HG03457 (cell line): ENCODE measurements at regions not wholly inside any gene's neighbourhood (a gene's known extent, or its start where the extent isn't known, plus 50 kb on each side); places are given as distances from the start of the nearest gene placed in this dataset.

Experiments
- ATAC-seq: cut with Tn5 transposase; IDR thresholded peaks from one replicate; pipeline ENCODE4 v1.9.1; 2021; ENCODE audit warnings: moderate number of reproducible peaks; ENCODE audit not compliant: unreplicated experiment

DNA sequence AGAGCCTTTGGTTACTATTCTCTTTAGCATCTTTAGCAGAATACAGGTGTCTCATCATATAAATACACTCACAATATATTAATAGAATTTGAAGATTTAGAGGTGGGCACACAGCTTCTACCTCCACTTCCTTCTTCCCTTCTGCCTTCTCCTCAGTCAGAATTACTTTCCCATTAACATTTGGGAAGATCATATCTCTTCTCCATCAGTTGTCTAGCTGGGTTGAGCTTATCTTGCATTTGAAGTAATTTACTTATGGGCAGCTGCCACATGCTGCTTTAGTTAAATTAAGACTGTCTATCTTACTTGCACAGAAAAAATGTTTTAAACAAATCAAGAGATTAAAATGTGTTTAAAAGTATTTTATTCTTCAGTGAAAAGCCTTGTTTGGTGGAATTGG lies 110.1 kb upstream of the ASIC2 start:
- no peak for ATAC-seq

DNA sequence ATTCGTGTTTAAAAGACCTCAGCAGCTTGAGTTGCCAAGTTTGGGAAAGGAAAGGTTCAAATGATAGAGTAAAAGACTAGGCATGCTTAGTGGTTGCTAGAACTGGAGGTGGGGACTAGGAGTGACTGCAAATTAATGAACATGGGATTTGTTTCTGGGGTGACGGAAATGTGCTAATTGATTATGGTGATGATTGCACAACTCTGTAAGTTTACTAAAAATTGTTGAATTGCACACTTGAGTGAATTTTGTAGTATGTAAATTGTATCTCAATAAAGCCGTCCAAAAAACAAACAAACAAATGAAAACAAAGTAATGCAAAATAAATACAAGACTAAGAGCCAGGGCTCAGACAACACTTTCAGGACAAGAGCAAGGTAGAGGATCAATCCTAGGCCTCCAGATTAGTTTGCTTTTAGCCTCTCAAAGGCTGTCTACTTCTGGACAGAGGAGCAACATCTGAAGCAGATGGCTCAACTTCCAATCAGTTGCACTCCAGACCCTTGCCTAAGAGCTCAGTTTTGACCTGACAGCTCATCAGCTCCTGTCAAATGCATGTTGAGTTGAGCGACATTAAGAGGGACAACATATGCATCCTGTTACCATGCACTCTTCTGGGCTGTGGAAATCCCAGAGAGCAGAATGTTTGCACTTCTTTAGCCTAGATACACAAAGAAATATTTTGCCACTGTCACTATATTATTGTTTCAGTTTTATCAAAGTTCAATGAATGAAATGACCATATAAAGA lies 111.2 kb upstream of the ASIC2 start:
- ATAC-seq, result no peak

- no peak for ATAC-seq
These were observed 123.0 kb upstream of the ASIC2 start for GRCh38 chr17:33416131-33416530.

DNA sequence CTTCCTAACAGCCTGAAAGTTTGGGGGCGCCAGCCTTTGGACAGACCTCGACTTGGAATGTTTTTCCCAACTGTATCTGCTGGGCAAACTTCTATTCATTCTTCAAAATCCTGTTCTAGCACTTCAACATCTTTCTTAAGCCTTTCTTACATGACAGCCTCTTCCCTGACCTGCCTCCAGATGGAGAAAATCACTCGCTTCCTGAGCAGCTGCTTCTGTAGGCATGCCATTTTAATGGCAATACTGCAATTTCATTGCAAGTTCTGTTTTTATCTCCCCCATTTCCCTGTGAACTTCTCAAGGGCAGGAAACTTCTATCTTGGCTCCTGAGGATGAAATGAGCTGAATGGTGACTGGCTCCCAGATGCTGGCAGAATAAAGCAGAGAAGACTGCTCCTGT lies 128.8 kb upstream of the ASIC2 start:
- ATAC-seq, result no peak

- no peak for ATAC-seq
These were observed 140.5 kb upstream of the ASIC2 start for GRCh38 chr17:33433581-33433980.

DNA sequence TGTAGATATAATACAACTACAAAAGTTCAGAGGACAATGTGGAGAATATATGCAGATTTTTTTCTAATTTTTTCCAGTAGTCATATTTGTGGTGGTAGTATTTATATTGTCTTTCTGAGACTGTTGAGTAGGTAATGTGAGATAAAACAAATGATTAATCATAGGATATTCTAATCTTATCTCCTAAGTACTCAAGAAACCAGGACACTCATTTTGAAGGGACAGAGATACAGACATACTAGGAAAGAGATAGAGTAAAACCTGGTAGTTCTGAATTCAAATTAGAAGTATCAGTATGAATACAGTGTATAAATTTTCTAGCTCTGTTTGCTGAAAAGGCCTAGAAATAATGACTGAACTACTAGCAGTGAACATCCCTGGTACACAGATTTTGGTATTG lies 141.7 kb upstream of the ASIC2 start:
- no peak for ATAC-seq

- ATAC-seq, result no peak
These were observed 142.7 kb upstream of the ASIC2 start for GRCh38 chr17:33435721-33436301.

DNA sequence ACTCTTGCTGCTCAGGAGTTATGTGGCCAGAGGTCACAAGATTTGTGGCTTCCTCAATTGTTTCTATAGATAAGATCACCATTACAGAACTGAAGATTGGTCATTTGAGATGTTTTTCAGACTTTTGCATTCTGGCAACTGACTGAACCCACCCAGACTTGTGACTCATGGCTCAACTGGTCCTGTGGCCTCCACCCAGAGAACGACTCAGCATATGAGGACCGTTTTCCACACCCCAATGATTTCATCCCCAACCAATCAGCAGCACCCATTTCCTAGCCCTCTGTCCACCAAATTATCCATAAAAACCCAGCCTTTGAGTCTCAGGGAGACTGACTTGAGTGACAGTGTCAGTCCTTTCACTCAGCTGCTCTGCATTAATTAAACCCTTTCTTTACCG lies 143.2 kb upstream of the ASIC2 start:
- no peak for ATAC-seq

- no peak for ATAC-seq
These were observed 145.0 kb upstream of the ASIC2 start for GRCh38 chr17:33438139-33438538.

DNA sequence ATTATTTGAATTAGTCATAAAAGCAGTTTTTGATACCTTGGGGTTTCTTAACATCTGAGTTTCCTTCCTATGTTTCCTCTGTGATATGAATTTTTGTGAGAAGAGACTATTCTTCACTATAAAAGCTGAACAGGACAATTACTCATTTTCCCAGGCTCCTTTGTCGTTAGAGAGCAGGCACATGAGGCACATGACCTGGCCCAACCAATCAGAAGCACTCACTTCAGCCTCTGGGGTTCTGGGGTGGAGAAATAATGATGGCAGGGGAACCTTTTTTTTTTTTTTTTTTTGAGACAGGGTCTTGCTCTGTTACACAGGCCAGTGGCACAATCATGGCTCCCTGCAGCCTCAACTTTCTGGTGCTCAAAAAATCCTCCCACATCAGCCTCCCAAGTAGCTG lies 145.5 kb upstream of the ASIC2 start:
- ATAC-seq, result no peak

DNA sequence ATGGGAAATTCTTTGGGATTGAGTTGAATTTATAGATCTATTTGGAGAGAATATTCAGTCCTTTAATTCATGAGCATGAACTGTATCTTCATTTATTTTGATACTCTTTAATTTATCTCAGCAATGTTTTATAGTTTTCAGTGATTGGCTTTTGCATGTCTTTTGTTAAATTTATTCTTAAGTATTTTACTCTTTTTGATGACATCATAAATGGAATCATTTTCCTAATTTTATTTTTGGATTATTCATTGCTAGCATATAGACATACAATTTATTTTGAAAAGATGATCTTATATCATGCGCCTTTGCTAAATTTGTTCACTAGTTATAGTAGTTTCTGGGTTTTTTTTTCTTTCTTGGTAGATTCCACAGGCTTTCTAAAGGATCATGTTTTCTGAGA lies 149.2 kb upstream of the ASIC2 start:
- ATAC-seq, result no peak

- ATAC-seq, result no peak
These were observed 151.6 kb upstream of the ASIC2 start for GRCh38 chr17:33444731-33445130.

GRCh38 chr17:33447090-33447489 lies 154.0 kb upstream of the ASIC2 start:
- no peak for ATAC-seq

GRCh38 chr17:33451221-33451620 lies 158.1 kb upstream of the ASIC2 start:
- ATAC-seq, result no peak

DNA sequence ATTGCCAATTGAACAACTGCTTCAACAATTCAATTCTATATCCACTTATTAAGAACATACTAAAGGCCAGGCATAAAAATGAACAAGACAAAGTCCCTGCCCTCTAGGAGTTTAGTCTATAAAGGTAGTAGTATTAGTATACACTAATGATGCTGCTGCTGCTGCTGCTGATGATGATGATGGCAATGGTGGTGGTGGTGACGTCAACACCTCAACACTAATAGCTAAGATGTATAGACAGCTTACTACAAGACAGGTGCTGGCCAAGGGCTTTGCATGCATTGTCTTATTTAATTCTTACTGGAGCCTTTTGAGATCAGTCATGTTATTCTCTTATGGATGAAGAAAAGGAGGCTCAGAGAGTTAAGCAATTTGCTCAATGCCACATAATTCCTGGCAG lies 164.4 kb upstream of the ASIC2 start:
- ATAC-seq, result no peak

DNA sequence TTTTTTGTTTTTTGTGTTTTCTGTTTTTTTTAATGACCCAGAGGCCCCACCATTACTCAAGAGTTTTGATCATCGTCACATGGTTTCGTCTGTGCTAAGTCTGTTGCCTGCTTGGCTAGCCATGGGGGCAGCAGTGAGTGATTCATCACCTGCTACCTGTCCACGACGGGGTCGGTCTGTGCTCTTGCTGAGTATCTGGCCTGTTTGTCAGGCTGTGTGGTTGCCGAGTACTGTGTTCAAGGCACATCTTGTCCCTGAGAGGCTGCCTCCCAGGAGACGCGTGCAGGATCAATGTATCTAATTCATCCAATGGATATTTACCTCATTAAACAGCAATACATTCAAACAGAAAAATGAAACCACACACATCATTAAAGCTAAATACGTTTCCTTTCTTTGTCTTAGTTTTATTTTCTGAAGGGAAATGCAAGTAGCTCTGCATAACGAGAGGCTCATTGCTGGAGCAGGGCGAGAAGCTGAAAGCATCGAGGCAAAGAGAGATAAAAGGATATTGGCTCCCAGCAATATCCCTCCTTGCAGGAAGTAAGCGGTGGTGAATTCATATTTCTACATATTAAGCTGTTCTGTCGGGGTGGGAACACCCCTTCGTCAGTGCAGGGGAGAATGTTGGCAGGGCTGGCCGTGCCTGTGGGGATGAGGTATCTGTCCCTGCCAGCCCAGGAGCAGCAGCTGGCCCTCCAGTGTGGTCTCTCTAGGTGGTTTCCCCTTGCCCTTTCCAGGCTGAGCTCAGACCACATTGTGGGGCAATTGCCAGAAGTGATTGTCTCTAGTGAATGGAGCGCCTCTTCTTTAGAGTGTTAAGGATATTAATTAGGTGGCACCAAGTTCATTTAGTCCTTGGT lies 166.2 kb upstream of the ASIC2 start:
- no peak for ATAC-seq

- no peak for ATAC-seq
These were observed 167.8 kb upstream of the ASIC2 start for GRCh38 chr17:33460781-33461450.

DNA sequence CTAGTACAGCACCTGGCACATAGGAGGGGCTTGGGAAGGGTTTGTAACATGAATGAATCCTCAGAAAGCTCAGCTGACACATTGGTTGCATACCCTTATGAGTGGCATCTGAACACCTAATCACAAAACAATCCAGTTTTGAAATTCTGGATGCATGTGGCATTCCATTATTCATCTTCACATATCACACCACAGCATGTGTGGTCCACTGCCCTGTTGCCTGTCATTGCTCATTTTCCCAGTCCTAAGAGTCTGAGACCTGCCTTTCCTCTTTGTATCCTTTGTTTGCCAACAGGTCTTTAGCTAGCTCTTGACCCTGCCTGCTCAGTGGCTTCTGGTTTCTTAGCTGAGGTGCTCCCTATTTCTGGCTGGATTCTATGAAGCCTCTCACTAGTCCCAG lies 170.8 kb upstream of the ASIC2 start:
- ATAC-seq, result no peak

DNA sequence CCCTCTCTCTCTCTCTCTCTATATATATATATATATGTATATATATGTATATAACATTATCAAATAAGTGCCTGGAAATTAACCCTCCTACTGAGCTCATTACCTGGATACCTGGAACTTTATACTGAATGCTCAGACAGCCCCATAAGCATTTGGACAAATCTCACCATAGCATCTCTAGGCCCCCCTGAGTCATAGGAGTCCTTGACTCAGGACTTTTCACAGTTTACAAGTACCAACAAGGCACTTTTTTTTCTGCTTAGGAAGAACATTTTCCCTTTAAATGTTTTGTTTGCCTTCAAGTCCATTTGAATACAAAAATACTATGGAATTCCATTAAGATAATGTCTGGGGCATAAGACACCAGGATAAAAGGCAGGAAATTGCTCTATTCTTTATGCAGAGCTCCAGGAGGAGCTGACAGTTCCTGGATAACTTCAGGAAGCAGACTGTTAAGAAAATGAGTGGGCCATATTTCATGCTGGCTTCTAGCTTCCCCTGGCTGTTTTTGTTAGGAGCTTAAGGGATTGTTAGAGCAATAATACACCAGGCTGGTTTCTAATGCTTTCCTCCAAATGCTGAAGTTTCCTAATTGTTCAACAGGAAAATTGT lies 171.7 kb upstream of the ASIC2 start:
- ATAC-seq, result no peak

GRCh38 chr17:33469421-33469820 lies 176.3 kb upstream of the ASIC2 start:
- no peak for ATAC-seq

DNA sequence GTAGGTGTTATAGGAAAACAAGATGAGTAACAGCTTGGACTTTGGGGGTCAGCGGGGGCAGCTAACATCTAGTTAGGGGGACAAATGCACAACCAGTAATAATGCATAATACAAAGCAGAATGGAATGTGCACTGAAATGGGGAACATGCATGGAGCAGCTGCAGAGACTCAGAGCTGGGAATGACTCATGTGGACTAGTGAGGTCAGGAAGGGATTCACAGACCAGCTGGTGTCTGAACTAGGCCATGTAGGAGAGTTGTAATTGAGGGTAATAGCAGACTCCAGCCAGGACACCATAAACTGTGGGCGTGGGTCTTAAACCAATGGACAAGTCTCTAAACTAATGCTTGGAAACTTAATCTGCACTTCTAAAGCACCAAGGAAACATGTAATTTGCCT lies 176.8 kb upstream of the ASIC2 start:
- no peak for ATAC-seq
